Heart right ventricle (tissue), 16 donors: ENCODE measurements at regions not wholly inside any gene's neighbourhood (a gene's known extent, or its start where the extent isn't known, plus 50 kb on each side); places are given as distances from the start of the nearest gene placed in this dataset.
A peak's percentile ranks its signal among the peaks of the same experiment; 100 is the strongest.

Source experiments
- ATAC-seq, 8 donors: fragments of 200-7000 bp; cut with Tn5 transposase; one replicate each; pipeline ENCODE4 v1.9.1; 2020; ENCODE audit warnings: mild to moderate bottlenecking in 8 of 8, moderate library complexity in 8 of 8, moderate number of reproducible peaks in 1 of 8
- DNase-seq, 2 donors: peaks; one replicate each; pipeline ENCODE4 v3.0.0-alpha.2; 2020
- H3K27ac ChIP-seq, 10 donors: fragments of 200-600 bp; sonication (generic) in 2 of 10; one replicate each; pipeline versions ENCODE4 v1.5.0 to v1.8.0; 2020 to 2022; ENCODE audit warnings: mild to moderate bottlenecking in 3 of 10
- H3K27me3 ChIP-seq, 7 donors: fragments of 200-600 bp; one replicate each; pipeline ENCODE4 v1.8.0; 2021 to 2022; ENCODE audit warnings: mild to moderate bottlenecking in 2 of 7
- H3K36me3 ChIP-seq, 9 donors: fragments of 200-600 bp; sonication (generic) in 1 of 9; one replicate each; pipeline versions ENCODE4 v1.5.0 to v1.8.0; 2020 to 2022; ENCODE audit warnings: mild to moderate bottlenecking in 2 of 9
- H3K4me1 ChIP-seq, 9 donors: fragments of 200-600 bp; sonication (generic) in 1 of 9; one replicate each; pipeline versions ENCODE4 v1.5.0 to v1.8.0; 2020 to 2022; ENCODE audit warnings: mild to moderate bottlenecking in 4 of 9
- H3K4me3 ChIP-seq, 10 donors: fragments of 200-600 bp; sonication (generic) in 2 of 10; one replicate each; pipeline versions ENCODE4 v1.5.0 to v1.8.0; 2020 to 2022; ENCODE audit warnings: mild to moderate bottlenecking in 7 of 10, moderate library complexity in 2 of 10
- H3K9me3 ChIP-seq, 11 donors: fragments of 200-600 bp in 10 of 11; sonication (generic) in 2 of 11; one replicate each; pipeline versions ENCODE4 v1.5.0 to v1.8.0; 2013 to 2022; ENCODE audit warnings: mild to moderate bottlenecking in 2 of 11, control low read depth in 1 of 11, moderate library complexity in 1 of 11
- CTCF ChIP-seq, 9 donors: fragments of 200-600 bp; sonication (generic) in 2 of 9; IDR thresholded peaks; one replicate each; pipeline versions ENCODE4 v1.5.0 to v1.8.0; 2021 to 2022; ENCODE audit warnings: antibody characterized with exemption in 9 of 9, mild to moderate bottlenecking in 5 of 9, moderate library complexity in 1 of 9
- WGBS, 2 donors: extraction: QIAGEN DNeasy Blood & Tissue Kit; methylation state at CpG; one replicate each; pipeline ENCODE4 v1.1.7; 2013; ENCODE audit warnings: inconsistent platforms in 1 of 2; 5-methylcytosine and 5-hydroxymethylcytosine counted together
- intact Hi-C, 10 donors: fragments of 100-400 bp; cut with DNase I; formaldehyde crosslinking; loops; one replicate each; pipeline versions ENCODE4 v1.11.1 to v1.14.2; 2022
- donor health status: Arrhythmogenic right ventricular cardiomyopathy.
- donor health status: ischemic (EF 13 %, LVEDD 7.1; RV severe dilation, severe dysfunction).
- donor health status: healthy with polysubstance abuse.
- donor health status: DM: no; HTN: yes; CAD: no.
- donor health status: DM: no; HTN: no; CAD: no.
- donor health status: ischemic (EF 25% LVEDD 6.9; RV normal size, moderate dysfunction).
- donor health status: ischemic (EF 25% LVEDD 5.7; RV mildly dilated, moderate dysfunction).
- donor health status: healthy.
- donor health status: DM: yes; HTN: yes; CAD: no.
- donor health status: Ischemic cardiomyopathy.
- donor health status: ischemic (EF 35%, LVEDD 5.7; RV mildly dilated, moderate dysfunction).
- donor health status: nonischemic (EF 11% LVEDD 7.7; RV severe dilation, severe dysfunction).
- donor health status: DM: yes; HTN: yes; CAD: no.
- donor health status: PGD.
- donor health status: ischemic (EF 29% LVEDD 5.4; RV normal size, mild dysfunction).
- donor health status: nonischemic (EF 23%, LVEDD 6.1; RV moderate dilation, normal function).

- Histone ChIP-seq H3K27me3 (no peaks in the 10 kb centered on the region), H3K27ac (no peak overlapping the region), H3K36me3 (no peaks in the 10 kb centered on the region), H3K4me1 (no peaks in the 10 kb centered on the region), H3K4me3 (no peak overlapping the region), H3K9me3 (no peaks in the 10 kb centered on the region)
- peak in 3 of 9 donors; percentile 14 to 29 (median 19) for TF ChIP-seq CTCF (IDR thresholded peaks at IDR 0.05)
- ATAC-seq (no peak), DNase-seq (no peak)
- intact Hi-C loops = no loop called here
Measured at GRCh38 chr10:83961620-83962019, 177.7 kb upstream of the GHITM start.

GRCh38 chr10:83963446-83963845 is 175.9 kb upstream of the GHITM start:
- ATAC-seq = no peak
- TF ChIP-seq CTCF (IDR thresholded peaks at IDR 0.05) = no peak
- Histone ChIP-seq H3K36me3 (no peaks in the 10 kb centered on the region), H3K9me3 (no peaks in the 10 kb centered on the region), H3K27me3 (no peaks in the 10 kb centered on the region), H3K4me3 (no peak overlapping the region), H3K27ac (no peak overlapping the region), H3K4me1 (no peaks in the 10 kb centered on the region)
- no peak for DNase-seq
- 82 to 89% methylated on average over 3 of the region's 3 CpGs for WGBS, 2 donors
- intact Hi-C loops = no loop called here

GRCh38 chr10:83965473-83965872 is 173.8 kb upstream of the GHITM start:
- ATAC-seq (no peak), DNase-seq (no peak)
- Histone ChIP-seq H3K36me3 (no peaks in the 10 kb centered on the region), H3K4me1 (no peaks in the 10 kb centered on the region), H3K27ac (no peak overlapping the region), H3K27me3 (no peaks in the 10 kb centered on the region), H3K4me3 (no peak overlapping the region), H3K9me3 (no peaks in the 10 kb centered on the region)
- 43 to 47% methylated on average over 2 of the region's 2 CpGs for WGBS, 2 donors
- TF ChIP-seq CTCF (IDR thresholded peaks at IDR 0.05) = no peak
- intact Hi-C loops = no loop called here

- no peak for TF ChIP-seq CTCF (IDR thresholded peaks at IDR 0.05)
- H3K27me3 ChIP-seq = no peaks in the 10 kb centered on the region
- no peaks in the 10 kb centered on the region for H3K4me1 ChIP-seq
- ATAC-seq (no peak), DNase-seq (no peak)
- H3K4me3 ChIP-seq = no peak overlapping the region
- intact Hi-C loops = no loop called here
- no peaks in the 10 kb centered on the region for H3K9me3 ChIP-seq
- no peaks in the 10 kb centered on the region for H3K36me3 ChIP-seq
- no peak overlapping the region for H3K27ac ChIP-seq
- WGBS, 2 donors = 70 to 93% methylated on average over 4 of the region's 4 CpGs
Measured at GRCh38 chr10:83968052-83968451, 171.3 kb upstream of the GHITM start.
